B cell (primary cell): ENCODE measurements at regions not wholly inside any gene's neighbourhood (a gene's known extent, or its start where the extent isn't known, plus 50 kb on each side); places are given as distances from the start of the nearest gene placed in this dataset.

Experiments
- ATAC-seq: fragments of 200-7000 bp; cut with Tn5 transposase; one replicate; pipeline ENCODE4 v1.10.0; 2021; ENCODE audit warnings: low read depth, mild to moderate bottlenecking, moderate number of reproducible peaks, moderate library complexity
- CTCF ChIA-PET: fragments of 350-600 bp; sonication (Branson Sonifier 250); formaldehyde crosslinking; loops from one replicate; lab custom pipeline; 2021; ENCODE audit warnings: antibody characterized with exemption, inconsistent platforms; lab: Charles Lee
- POLR2A ChIA-PET: fragments of 350-600 bp; sonication (Branson Sonifier 250); formaldehyde crosslinking; loops from one replicate; lab custom pipeline; 2021; ENCODE audit warnings: antibody characterized with exemption; lab: Charles Lee
- DNase-seq: peaks from one replicate; pipeline ENCODE4 v3.0.0; 2013
- H2AFZ ChIP-seq: 2 replicates; pipeline ENCODE4 v1.6.1; 2012; ENCODE audit warnings: mild to moderate bottlenecking, low read depth, low read length; ENCODE audit not compliant: insufficient read depth, poor library complexity, severe bottlenecking
- H3K27ac ChIP-seq, 2 donors: 1 replicate in 1 of 2; 2 replicates in 1 of 2; pipeline ENCODE4 v1.5.1; 2012 to 2013; ENCODE audit warnings: low read length in 2 of 2, mild to moderate bottlenecking in 2 of 2, moderate library complexity in 1 of 2
- H3K27me3 ChIP-seq, 4 experiments: fragments of 200-600 bp in 1 of 4; sonication (generic) in 1 of 4; replicated peaks in 1 of 4; 1 replicate in 2 of 4; 2 replicates in 2 of 4; pipeline versions ENCODE4 v1.6.1 to v1.7.0; 2013 to 2016; ENCODE audit warnings: low read length in 3 of 4, mild to moderate bottlenecking in 2 of 4, mixed read lengths in 1 of 4, moderate library complexity in 1 of 4; ENCODE audit not compliant: insufficient read depth in 4 of 4, control insufficient read depth in 3 of 4; ENCODE audit errors: control extremely low read depth in 1 of 4
- H3K36me3 ChIP-seq, 2 experiments: replicated peaks in 1 of 2; 1 replicate in 1 of 2; 2 replicates in 1 of 2; pipeline versions ENCODE4 v1.6.1 to v1.7.1; 2013; ENCODE audit warnings: low read length in 1 of 2; ENCODE audit not compliant: insufficient read depth in 2 of 2, control insufficient read depth in 1 of 2; ENCODE audit errors: control extremely low read depth in 1 of 2, extremely low read depth in 1 of 2
- H3K4me1 ChIP-seq, 2 donors: fragments of 200-600 bp in 1 of 2; sonication (generic) in 1 of 2; 1 replicate in 1 of 2; 2 replicates in 1 of 2; pipeline versions ENCODE4 v1.5.1 to v1.6.1; 2013 to 2017; ENCODE audit warnings: low read length in 2 of 2; ENCODE audit not compliant: control insufficient read depth in 2 of 2, insufficient read depth in 2 of 2
- H3K4me2 ChIP-seq: replicated peaks from 2 replicates; pipeline ENCODE3; 2012; ENCODE audit warnings: mild to moderate bottlenecking, low read depth, low read length; ENCODE audit not compliant: poor library complexity, severe bottlenecking
- H3K4me3 ChIP-seq, 5 experiments: fragments of 200-600 bp in 1 of 5; sonication (generic) in 1 of 5; 1 replicate in 3 of 5; 2 replicates in 2 of 5; pipeline versions ENCODE4 v1.5.1 to v1.7.0; 2011 to 2016; ENCODE audit warnings: low read length in 4 of 5, mild to moderate bottlenecking in 4 of 5, low read depth in 2 of 5, control low read depth in 1 of 5, moderate library complexity in 1 of 5; ENCODE audit not compliant: insufficient read depth in 1 of 5; ENCODE audit errors: control extremely low read depth in 1 of 5, extremely low read depth in 1 of 5
- H3K79me2 ChIP-seq: fragments of 200-600 bp; sonication (generic); one replicate; pipeline ENCODE4 v1.6.0; 2016; ENCODE audit warnings: low read length; ENCODE audit not compliant: control insufficient read depth, insufficient read depth
- H3K9ac ChIP-seq: fragments of 200-600 bp; sonication (generic); 2 replicates; pipeline ENCODE4 v1.6.1; 2017; ENCODE audit warnings: mild to moderate bottlenecking, low read length, moderate library complexity
- H3K9me3 ChIP-seq, 3 donors: one replicate each; pipeline versions ENCODE4 v1.6.1 to v1.7.1; 2013; ENCODE audit warnings: low read length in 2 of 3; ENCODE audit not compliant: control insufficient read depth in 2 of 3, insufficient read depth in 1 of 3; ENCODE audit errors: control extremely low read depth in 1 of 3
- H4K20me1 ChIP-seq: 2 replicates; pipeline ENCODE4 v1.6.0; 2012; ENCODE audit warnings: mild to moderate bottlenecking, low read length; ENCODE audit not compliant: insufficient read depth, control insufficient read depth, poor library complexity, severe bottlenecking
- H3K27ac Mint-ChIP-seq: one replicate; pipeline ENCODE4 v1.8.0; 2021; ENCODE audit warnings: mixed read lengths
- H3K27me3 Mint-ChIP-seq: one replicate; pipeline ENCODE4 v1.8.0; 2021; ENCODE audit warnings: mixed read lengths
- H3K4me1 Mint-ChIP-seq: one replicate; pipeline ENCODE4 v1.8.0; 2021; ENCODE audit warnings: mixed read lengths
- H3K4me3 Mint-ChIP-seq: one replicate; pipeline ENCODE4 v1.8.0; 2021; ENCODE audit warnings: mixed read lengths
- H3K9me3 Mint-ChIP-seq: one replicate; pipeline ENCODE4 v1.8.0; 2022; ENCODE audit warnings: mixed read lengths; ENCODE audit not compliant: insufficient read depth
- CTCF ChIP-seq: fragments of 200-600 bp; IDR thresholded peaks from one replicate; pipeline ENCODE4 v1.8.0; 2022; ENCODE audit warnings: antibody characterized with exemption, mild to moderate bottlenecking
- EZH2 ChIP-seq: IDR thresholded peaks from 2 replicates; pipeline ENCODE4 v1.6.1; 2012; ENCODE audit warnings: borderline replicate concordance, low read depth, mild to moderate bottlenecking, moderate library complexity, low read length; ENCODE audit not compliant: insufficient read depth, poor library complexity, severe bottlenecking
- WGBS: methylation state at CpG from one replicate; pipeline ENCODE4 v1.1.5; 2013; ENCODE audit warnings: missing lambda C conversion rate; ENCODE audit not compliant: insufficient coverage; 5-methylcytosine and 5-hydroxymethylcytosine counted together
- intact Hi-C: fragments of 100-400 bp; cut with micrococcal nuclease; formaldehyde crosslinking; loops from one replicate; pipeline ENCODE4 v1.10.0; 2022

- no peaks in the 10 kb centered on the region for H3K36me3 ChIP-seq
- no peak overlapping the region for H3K27ac ChIP-seq
- H3K9me3 ChIP-seq, result peaks cover 0 to 3% (median 0%) of the 10 kb centered on the region in 3 donors
- no peaks in the 10 kb centered on the region for H3K79me2 ChIP-seq
- H3K4me3 Mint-ChIP-seq, result no peak overlapping the region
- H3K27ac Mint-ChIP-seq, result no peak overlapping the region
- H3K4me2 ChIP-seq, result no peak overlapping the region
- ATAC-seq (no peak), DNase-seq (no peak)
- H3K9me3 Mint-ChIP-seq, result peaks cover 3% of the 10 kb centered on the region
- POLR2A ChIA-PET, result no interaction called here
- H3K27me3 ChIP-seq, result no peaks in the 10 kb centered on the region
- TF ChIP-seq EZH2 (no peak), CTCF (no peak)
- no peak overlapping the region for H3K9ac ChIP-seq
- H3K4me1 Mint-ChIP-seq, result no peaks in the 10 kb centered on the region
- H3K27me3 Mint-ChIP-seq, result peaks cover 3% of the 10 kb centered on the region
- no peak overlapping the region for H3K4me3 ChIP-seq
- H2AFZ ChIP-seq, result no peak overlapping the region
- CTCF ChIA-PET, result no interaction called here
- intact Hi-C loops, result no loop called here
- 100% methylated on average over 1 of the region's 2 CpGs for WGBS
- H4K20me1 ChIP-seq, result no peaks in the 10 kb centered on the region
- H3K4me1 ChIP-seq, result no peaks in the 10 kb centered on the region
These were observed 246.2 kb downstream of the MSRB3 start for GRCh38 chr12:65524666-65525065.

- no peak overlapping the region for H3K4me3 ChIP-seq
- CTCF ChIA-PET, result no interaction called here
- H3K9ac ChIP-seq, result no peak overlapping the region
- peaks cover 3% of the 10 kb centered on the region for H3K9me3 Mint-ChIP-seq
- POLR2A ChIA-PET, result no interaction called here
- no peaks in the 10 kb centered on the region for H3K79me2 ChIP-seq
- whole genome bisulfite sequencing, result 73% methylated on average over 2 of the region's 3 CpGs
- no peak overlapping the region for H2AFZ ChIP-seq
- no peaks in the 10 kb centered on the region for H3K4me1 Mint-ChIP-seq
- H3K4me3 Mint-ChIP-seq, result no peak overlapping the region
- no peak overlapping the region for H3K27ac Mint-ChIP-seq
- TF ChIP-seq CTCF (no peak), EZH2 (no peak)
- H4K20me1 ChIP-seq, result no peaks in the 10 kb centered on the region
- no peak overlapping the region for H3K27ac ChIP-seq
- ATAC-seq, result no peak
- intact Hi-C loops, result no loop called here
- H3K4me2 ChIP-seq, result no peak overlapping the region
- H3K27me3 Mint-ChIP-seq, result peaks cover 3% of the 10 kb centered on the region
- no peaks in the 10 kb centered on the region for H3K27me3 ChIP-seq
- no peak for DNase-seq
- H3K9me3 ChIP-seq, result peaks cover 0 to 3% (median 0%) of the 10 kb centered on the region in 3 donors
- H3K4me1 ChIP-seq, result no peaks in the 10 kb centered on the region
- H3K36me3 ChIP-seq, result no peaks in the 10 kb centered on the region
These were observed 247.1 kb downstream of the MSRB3 start for GRCh38 chr12:65525491-65526141.
